GM21576 (cell line): ENCODE measurements at regions not wholly inside any gene's neighbourhood (a gene's known extent, or its start where the extent isn't known, plus 50 kb on each side); places are given as distances from the start of the nearest gene placed in this dataset.
"Not testable (repeated sequence)": the region's sequence is repeated elsewhere in the genome, so short reads cannot be mapped to it uniquely, and the experiment has no call there.

Experiments
- ATAC-seq: cut with Tn5 transposase; IDR thresholded peaks from one replicate; pipeline ENCODE4 v1.9.1; 2021; ENCODE audit warnings: mild to moderate bottlenecking, moderate library complexity; ENCODE audit not compliant: unreplicated experiment

GRCh38 chrX:27404366-27404765 is 58.8 kb downstream of the PPP4R3C start:
- ATAC-seq: no peak

- no peak for ATAC-seq
Observed at GRCh38 chrX:27399146-27399456, 64.0 kb downstream of the PPP4R3C start.

GRCh38 chrX:27391623-27392022 is 71.5 kb downstream of the PPP4R3C start:
- ATAC-seq: no peak

- ATAC-seq: no peak
Observed at GRCh38 chrX:27381419-27381818, 81.7 kb downstream of the PPP4R3C start.

- no peak for ATAC-seq
Observed at GRCh38 chrX:27380163-27380845, 82.8 kb downstream of the PPP4R3C start.

GRCh38 chrX:27354021-27354420 is 109.1 kb downstream of the PPP4R3C start:
- ATAC-seq: no peak

GRCh38 chrX:27350476-27350875 is 112.7 kb downstream of the PPP4R3C start:
- no peak for ATAC-seq

- peak; percentile 71 for ATAC-seq
Observed at GRCh38 chrX:27336466-27337091, 126.6 kb downstream of the PPP4R3C start.

GRCh38 chrX:27321632-27322031 is 141.5 kb downstream of the PPP4R3C start:
- ATAC-seq: no peak

- no peak for ATAC-seq
Observed at GRCh38 chrX:27309406-27309805, 153.7 kb downstream of the PPP4R3C start.

GRCh38 chrX:27307546-27307945 is 155.6 kb downstream of the PPP4R3C start:
- no peak for ATAC-seq

- ATAC-seq: not testable (repeated sequence)
Observed at GRCh38 chrX:27292552-27292951, 170.6 kb downstream of the PPP4R3C start.

- ATAC-seq: no peak
Observed at GRCh38 chrX:27276751-27277150, 186.4 kb downstream of the PPP4R3C start.

- ATAC-seq: no peak
Observed at GRCh38 chrX:27254656-27255055, 208.5 kb downstream of the PPP4R3C start.

- ATAC-seq: no peak
Observed at GRCh38 chrX:27251369-27251768, 211.8 kb downstream of the PPP4R3C start.

GRCh38 chrX:27242581-27242980 is 220.6 kb downstream of the PPP4R3C start:
- ATAC-seq: no peak

- ATAC-seq: no peak
Observed at GRCh38 chrX:27241981-27242380, 221.2 kb downstream of the PPP4R3C start.

GRCh38 chrX:27240042-27240441 is 223.1 kb downstream of the PPP4R3C start:
- not testable (repeated sequence) for ATAC-seq

GRCh38 chrX:27236681-27237080 is 226.5 kb downstream of the PPP4R3C start:
- ATAC-seq: no peak

- ATAC-seq: no peak
Observed at GRCh38 chrX:27229721-27230120, 233.4 kb downstream of the PPP4R3C start.

GRCh38 chrX:27222661-27223060 is 240.5 kb downstream of the PPP4R3C start:
- ATAC-seq: no peak

GRCh38 chrX:27186671-27187070 is 276.5 kb downstream of the PPP4R3C start:
- ATAC-seq: peak; percentile 71

- ATAC-seq: no peak
Observed at GRCh38 chrX:27163236-27163635, 299.9 kb downstream of the PPP4R3C start.
